GM19452 (cell line): ENCODE measurements at regions not wholly inside any gene's neighbourhood (a gene's known extent, or its start where the extent isn't known, plus 50 kb on each side); places are given as distances from the start of the nearest gene placed in this dataset.
"Not testable (repeated sequence)": the region's sequence is repeated elsewhere in the genome, so short reads cannot be mapped to it uniquely, and the experiment has no call there.

Experiments used
- ATAC-seq: cut with Tn5 transposase; IDR thresholded peaks from one replicate; pipeline ENCODE4 v1.9.1; 2021; ENCODE audit not compliant: unreplicated experiment

DNA sequence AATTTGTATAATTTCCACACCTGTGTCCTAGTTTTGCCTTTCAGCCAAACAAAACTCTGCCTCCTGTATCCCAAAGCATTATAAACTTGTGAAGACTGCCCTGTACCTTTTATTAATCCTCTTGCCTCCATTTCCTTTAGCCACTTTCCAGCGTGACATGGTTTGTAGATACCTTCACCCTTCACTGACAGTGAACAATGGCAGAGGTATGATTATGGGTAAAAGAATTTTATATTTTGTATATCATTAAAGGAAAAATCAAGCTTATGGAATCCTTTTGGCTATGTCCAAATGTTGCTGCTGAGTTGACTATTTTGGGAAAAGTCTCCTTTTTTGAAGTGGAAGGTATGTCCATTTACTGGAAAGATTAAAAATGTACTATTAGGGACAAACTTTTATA, 251.7 kb downstream of the HNMT start:
- no peak for ATAC-seq

DNA sequence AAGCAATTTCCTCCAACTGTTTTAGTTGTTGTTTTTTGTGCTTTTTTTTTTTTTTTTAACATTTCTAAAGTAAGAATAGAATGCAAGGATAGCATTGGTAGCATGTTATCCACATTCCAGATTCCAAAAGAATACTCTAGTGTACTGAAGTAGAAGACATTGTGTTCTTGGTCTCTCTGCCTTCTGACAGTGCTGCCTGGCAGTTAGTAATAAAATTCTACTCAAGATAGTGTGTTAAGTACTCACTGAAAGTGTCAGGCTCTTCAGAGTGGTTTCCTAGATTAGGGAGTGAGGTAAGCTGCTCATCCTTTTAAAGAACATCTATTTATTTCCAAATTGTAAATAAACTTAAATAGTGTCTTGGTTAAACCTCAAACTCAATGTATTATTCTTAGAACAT, 253.7 kb downstream of the HNMT start:
- ATAC-seq, result no peak

DNA sequence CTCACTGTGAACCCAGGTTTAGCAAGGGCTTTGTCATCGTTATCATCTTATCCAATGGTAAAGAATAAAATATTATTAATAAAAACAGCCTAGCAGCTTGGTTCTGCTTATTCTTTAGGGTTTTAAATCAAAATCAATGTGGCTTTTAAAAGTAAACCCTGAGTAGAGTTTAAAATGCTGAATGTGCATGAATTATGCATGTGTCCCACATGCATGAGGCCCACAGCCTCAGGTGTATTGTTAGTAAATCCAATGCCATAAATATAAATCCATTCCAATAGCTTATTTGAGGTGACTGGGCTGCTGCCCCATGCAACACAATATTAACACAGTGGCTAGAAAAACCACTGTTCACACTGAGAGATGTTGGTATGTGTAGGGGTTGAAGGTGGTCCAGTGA, 254.1 kb downstream of the HNMT start:
- no peak for ATAC-seq

DNA sequence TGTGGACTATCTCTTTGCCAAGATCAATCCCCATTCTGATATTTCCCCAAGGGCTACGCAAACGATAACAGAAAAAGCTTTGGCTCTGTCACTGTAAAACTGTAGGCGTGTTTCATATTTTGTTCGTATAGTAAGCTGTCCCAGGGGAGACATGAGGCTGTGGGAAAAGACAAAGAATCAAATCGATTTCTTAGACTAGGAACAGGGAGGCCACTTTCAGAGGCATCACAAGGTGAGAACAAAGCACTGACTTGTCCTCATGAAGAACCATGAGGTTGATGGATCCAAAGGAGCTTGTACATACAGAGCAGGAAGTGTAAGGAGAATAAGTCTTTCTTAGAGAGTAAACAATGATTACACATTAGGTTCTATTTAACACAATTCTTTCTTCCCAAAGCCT, 255.7 kb downstream of the HNMT start:
- ATAC-seq, result no peak

DNA sequence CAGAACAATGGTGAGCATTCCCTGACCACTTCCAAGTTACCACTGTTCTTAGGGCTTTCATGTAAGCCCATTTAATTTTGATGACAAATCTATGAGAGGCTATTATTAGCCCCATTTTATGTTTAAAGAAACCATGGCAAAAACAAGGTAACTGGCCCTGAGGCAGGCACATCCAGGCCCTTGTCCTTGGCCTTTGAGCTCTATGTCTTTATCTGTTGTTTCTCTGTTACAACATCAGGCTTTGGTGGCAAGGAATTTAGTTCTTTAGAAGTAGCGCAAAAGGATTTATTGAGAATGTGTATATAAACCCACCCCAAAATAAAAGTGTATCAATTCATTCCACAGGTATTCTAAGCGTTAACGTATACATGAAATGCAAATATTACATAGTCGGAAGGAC, 257.1 kb downstream of the HNMT start:
- no peak for ATAC-seq

DNA sequence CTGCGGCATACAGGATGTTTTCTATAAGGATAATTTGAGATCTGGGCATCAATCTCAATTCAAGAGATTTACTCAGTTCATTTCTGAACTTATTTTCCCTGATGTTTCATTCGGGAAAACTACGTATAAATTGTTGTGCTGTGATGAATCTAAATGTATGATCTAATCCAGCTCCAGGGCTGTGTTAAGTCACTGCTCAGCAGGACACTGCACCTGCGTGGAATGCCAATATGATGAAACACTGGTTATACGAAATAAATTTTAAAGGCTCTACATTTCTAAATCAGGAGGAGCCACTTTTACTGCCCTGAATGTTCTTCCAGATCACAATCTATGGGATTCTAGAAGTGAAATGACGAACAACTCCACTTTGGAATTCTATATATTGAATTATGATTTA, 259.0 kb downstream of the HNMT start:
- ATAC-seq, result no peak

DNA sequence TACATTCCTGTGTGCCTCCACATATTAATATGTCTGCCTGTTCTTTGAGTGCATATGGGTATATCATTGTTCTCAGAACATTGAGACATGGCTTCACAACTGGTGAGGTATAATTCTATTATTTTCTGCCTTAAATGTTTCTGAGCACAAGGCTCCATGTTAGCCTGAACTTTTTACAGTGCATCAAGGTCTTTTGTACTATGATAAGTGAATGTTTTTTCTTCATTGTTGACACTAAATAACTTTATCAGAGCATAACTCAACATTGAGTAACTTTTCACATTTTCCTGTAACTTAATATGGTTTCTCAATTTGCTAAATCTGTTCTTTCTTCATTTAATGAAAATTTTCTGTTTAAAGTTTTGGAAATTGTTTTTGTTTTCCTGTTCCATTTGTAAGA, 262.9 kb downstream of the HNMT start:
- no peak for ATAC-seq

DNA sequence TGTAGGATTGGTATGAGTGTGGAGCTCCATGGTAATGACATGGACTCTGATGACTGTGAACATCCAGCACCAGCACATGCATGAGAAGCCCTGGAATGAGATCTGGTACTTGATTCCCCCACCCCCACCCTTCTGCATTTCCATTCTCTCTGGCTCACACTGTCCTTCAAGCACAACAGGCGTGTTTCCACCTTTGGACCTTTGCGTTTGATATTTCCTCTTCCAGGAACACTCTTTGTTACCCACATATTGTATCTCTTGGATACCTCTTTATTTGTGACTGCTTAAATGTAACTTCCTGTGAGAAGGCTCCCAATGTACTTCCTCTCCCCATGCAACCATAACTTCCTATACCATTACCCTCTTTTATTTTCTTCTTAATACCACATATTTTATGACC, 263.8 kb downstream of the HNMT start:
- ATAC-seq, result no peak

DNA sequence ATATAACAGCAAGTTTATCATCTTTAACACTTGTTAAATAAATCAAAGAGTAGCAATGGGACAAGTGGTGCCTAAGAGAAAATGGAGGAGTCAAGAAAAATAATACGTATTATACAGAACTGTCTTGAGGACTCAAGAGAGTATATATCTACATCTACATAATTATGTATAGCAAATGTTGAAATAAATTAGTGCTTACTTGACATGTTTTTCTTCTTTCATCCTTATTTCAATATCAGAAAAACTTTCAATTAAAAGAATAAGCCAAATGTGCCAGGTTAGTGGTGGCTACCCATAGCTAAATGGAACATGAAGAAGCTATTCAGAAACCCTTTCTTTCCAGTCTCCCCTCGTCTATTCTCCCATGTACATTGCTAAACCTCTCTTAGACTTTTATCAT, 267.3 kb upstream of the SPOPL start:
- no peak for ATAC-seq

DNA sequence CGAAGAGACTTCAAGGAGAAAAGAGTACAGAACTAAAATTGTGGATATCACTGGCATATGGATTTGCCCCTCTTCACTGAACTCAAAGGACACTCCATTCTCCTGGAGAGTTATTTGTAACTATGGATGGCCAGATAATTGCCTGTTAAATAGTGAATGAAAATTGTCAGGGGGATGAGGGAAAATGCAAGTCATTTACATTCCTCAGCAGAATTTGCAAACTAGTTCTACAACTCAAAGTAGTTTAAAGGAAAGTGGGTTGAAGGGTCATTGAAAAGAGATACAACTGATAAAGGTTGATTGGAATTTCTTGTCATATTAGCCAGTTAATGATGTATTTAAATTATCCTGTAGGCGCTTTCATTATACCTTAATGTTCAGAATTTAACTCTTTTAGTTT, 266.5 kb upstream of the SPOPL start:
- ATAC-seq, result no peak

DNA sequence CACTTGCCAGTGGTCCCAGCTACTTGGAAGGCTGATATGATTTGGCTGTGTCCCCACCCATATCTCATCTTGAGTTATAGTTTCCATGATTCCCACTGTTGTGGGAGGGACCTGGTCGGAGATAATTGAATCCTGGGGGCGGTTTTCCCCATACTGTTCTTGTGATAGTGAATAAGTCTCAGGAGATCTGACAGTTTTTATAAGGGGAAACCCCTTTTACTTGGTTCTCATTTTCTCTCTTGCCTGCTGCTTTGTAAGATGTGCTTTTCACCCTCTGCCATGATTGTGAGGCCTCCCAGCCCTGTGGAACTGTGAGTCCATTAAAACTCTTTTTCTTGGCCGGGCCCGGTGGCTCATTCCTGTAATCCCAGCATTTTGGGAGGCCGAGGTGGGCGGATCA, 265.4 kb upstream of the SPOPL start:
- ATAC-seq, result no peak

DNA sequence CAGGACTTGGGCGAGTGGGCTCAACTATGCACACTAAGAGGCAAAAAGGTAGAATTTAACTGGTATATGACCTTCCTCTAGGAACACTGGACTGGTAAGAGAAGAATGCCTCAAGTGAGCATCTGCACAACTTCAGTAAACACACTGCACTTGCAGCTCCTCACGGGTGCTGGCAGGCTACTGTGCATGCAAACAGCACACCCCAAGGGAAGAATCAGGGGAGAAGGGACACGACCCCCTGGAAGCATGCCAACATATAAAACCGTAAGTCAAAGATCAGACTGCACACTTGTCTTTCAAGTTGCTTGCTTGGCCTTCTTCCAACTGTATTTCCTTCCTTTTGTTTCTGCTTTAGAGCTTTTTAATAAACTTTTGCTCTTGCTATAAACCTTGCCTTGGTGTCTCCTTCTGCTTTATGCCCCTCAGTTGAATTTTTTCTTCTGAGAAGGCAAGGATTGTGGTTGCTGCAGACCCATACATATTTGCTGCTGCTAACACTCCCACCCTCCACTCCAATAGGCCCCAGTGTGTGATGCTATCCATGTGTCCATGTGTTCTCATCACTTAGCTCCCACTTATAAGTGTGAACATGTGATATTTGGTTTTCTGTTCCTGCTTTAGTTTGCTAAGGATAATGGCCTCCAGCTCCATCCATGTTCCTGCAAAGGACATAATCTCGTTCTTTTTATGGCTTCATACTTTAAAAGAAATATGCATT, 263.7 kb upstream of the SPOPL start:
- no peak for ATAC-seq

DNA sequence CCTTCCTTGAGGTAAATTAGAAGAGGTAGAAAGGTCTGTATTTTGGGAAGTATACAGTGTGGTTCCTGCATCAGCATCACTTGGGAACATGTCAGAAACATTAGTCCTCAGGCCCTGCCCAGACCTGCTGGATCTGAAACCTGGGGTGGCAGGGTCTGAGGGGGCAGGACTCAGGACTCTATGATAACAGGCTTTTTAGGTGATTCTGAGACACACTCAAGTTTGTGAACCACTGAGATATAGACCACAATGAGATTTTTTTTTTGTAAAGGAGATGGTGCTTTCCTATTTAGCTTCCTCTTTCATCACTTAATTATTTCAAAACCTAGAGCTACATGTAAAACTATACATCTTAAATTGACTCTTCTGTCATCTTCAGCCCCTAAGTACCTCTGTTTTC, 262.7 kb upstream of the SPOPL start:
- no peak for ATAC-seq

DNA sequence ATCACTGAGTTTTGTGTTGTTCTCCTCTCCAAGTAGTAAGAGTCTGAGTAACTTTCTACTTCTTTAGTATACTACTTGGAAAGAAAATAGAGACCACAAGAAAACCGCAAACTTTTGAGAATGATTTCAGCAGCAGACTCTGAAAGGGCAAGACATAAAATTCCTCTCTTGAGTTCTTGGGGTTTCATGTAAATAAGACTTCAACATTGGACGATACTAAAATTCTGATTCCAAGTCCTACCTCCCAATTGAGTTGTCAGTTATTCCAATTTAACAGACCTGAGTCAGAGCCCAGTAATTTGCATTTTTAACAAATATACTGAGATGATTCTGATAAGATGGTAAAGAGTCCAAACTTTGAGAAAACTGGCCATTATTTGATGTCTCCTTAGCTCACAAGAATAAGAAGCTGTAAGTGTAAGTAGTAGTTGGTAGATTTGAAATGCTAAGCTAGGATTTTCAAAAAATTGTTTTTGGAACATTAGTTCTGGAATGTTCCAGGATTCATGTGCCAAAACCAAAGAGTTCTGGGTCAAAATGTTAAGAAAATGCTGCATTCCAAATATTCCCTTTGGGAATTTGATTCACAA, 261.6 kb upstream of the SPOPL start:
- ATAC-seq, result no peak

DNA sequence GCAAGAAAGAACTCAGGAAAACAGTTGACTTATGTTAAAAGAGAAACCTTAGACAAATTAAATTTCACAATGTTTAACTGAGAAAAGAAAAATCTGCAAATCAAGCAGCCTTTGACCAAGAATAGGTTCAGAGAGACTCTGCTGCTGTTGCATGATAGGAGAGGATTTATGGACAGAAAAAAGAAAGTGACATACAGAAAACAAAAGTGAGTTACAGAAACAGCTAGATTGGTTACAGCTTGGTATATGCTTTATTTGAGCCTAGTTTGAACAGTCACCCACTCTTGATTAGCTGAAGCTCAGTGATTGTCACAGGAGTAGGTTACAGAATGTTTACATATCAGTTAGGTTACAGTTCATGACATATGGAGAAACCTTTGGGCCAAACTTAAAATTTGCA, 258.2 kb upstream of the SPOPL start:
- no peak for ATAC-seq

DNA sequence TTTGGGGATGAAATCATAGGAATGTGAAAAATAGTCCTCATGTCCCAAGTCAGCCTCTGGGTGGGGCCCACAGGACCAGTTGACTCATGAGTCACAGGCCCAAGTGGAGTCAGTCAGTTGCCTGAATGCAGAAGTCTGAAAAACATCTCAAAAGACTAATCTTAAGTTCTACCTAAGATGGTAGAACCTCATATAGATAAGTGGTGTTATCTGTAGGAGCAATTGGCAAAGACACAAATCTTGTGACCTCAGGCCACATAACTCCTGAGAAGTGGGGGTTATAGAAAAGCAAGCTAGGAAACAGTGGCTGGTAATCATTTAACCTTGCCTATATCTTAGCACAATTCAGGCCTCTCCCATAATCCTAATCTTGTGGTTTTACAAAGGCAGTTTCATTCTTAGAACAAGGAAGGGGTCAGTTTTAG, 257.1 kb upstream of the SPOPL start:
- no peak for ATAC-seq

DNA sequence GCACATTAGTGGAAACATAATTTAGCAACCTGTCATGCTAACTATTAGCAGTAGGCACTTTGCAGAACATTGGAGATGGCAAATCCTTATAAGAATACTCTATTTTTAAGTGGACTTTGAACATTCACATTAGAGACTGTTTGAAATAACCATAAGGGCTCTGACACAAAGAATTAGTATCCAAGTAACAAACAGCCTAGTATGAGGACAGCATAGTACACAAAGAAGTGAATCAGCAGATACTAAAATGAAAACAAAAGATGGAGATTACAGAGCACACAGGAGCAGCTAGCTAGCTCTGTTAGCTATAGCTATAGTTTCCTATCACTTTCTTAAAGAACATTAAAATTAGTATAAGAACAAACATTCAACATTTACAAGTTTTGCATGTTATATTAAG, 256.3 kb upstream of the SPOPL start:
- ATAC-seq, result no peak

DNA sequence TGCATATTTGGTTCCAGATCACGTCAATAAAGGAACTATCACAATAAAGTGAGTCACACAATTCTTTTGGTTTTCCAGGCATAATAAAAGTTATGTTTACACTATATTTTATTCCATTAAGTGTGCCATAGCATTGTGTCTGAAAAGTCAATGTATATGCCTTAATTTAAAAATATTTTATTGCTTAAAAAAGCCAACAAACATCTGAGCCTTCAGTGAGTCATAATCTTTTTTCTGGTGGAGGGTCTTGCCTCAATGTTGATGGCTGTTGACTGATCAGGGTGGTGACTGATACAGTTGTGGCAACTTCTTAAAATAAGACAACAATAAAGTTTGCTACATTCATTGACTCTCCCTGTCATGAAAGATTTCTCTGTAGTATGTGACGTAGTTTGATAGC, 254.3 kb upstream of the SPOPL start:
- ATAC-seq, result no peak

DNA sequence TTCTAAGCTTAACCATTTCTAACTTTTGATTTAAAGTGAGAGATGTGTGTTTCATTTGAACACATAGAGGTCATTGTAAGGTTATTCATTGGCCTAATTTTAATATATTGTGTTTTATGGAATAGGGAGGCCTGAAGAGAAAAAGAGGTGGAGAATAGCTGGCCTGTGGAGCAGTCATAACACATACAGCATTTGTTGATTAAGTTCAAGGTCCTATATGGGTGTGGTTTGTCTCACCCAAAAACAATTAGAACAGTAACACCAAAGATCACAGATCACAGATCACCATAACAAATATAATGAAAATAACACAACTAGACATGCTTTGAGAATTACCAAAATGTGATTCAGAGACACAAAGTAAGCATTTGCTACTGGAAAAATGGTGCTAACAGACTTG, 252.4 kb upstream of the SPOPL start:
- ATAC-seq, result no peak

DNA sequence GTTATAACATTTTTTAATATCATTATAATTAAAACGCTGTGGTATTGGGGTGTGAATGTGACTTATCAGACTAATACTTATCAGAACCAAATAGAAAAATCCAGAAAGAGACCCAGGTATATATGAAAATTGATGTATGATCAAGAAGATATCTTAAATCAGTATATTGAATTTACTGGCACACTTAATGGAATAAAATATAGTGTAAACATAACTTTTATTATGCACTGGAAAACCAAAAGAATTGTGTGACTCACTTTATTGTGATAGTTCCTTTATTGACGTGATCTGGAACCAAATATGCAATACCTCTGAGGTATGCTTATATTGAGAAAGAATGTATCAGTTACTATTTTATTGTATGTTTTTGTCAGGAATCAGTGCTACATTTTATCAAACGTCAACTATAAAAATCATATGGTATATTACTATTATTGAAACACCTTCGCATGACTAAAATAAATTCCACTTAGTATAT, 250.7 kb upstream of the SPOPL start:
- ATAC-seq, result not testable (repeated sequence)

DNA sequence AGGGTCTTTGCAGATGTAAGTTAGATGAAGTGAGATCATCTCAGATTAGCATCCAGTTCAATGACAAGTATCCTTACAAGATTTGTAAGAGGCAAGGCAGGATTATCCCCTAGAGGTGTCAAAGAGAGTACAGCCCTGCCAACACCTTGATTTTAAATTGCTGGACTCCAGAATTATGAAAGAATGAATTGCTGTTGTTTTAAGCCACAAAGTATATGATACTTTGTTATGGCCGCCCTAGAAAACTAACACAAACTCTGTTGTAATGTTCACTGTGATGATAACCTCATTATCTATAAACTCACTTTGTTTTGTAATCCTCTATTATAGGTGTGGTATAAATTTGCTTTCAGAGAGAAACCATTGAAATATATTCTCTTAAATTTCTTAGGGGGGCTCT, 249.0 kb upstream of the SPOPL start:
- no peak for ATAC-seq

DNA sequence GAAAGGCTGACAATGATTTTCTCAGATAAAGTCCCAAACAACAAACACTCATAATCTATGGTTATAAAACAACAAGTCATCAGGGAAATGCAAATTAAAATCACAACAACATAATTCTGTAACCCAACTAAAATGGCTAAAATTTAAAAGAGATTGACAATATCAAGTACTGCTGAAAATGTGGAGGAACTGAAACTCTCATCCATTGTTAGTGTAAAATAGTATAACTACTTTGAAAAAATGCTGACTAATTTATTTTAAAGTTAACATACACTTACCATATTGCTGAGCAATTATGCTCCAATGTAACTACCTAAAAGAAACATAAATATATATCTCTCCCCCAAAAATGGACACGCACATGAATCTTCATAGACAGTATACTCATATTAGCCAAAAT, 245.9 kb upstream of the SPOPL start:
- no peak for ATAC-seq
